ENCODE measurements at regions not wholly inside any gene's neighbourhood (a gene's known extent, or its start where the extent isn't known, plus 50 kb on each side); places are given as distances from the start of the nearest gene placed in this dataset.

GRCh38 chr11:91906871-91907624 lies 317.6 kb upstream of the FAT3 start:
- TF ChIP-seq POLR2A (IDR thresholded peaks at IDR 0.05) (no peak), CTCF (IDR thresholded peaks at IDR 0.05) (no peak)
